Common myeloid progenitor, CD34-positive (primary cell): ENCODE measurements at regions not wholly inside any gene's neighbourhood (a gene's known extent, or its start where the extent isn't known, plus 50 kb on each side); places are given as distances from the start of the nearest gene placed in this dataset.

Source experiments
- CTCF ChIA-PET: fragments of 350-600 bp; sonication (Branson Sonifier 250); formaldehyde crosslinking; loops from one replicate; lab custom pipeline; 2021; ENCODE audit warnings: antibody characterized with exemption; lab: Charles Lee
- POLR2A ChIA-PET: fragments of 350-600 bp; sonication (Branson Sonifier 250); formaldehyde crosslinking; loops from one replicate; lab custom pipeline; 2021; ENCODE audit warnings: antibody characterized with exemption; lab: Charles Lee
- DNase-seq, 3 donors: peaks; one replicate each; pipeline versions ENCODE4 v3.0.0 to v3.0.0-alpha.2; 2013
- H3K27ac ChIP-seq, 2 experiments: 1 replicate in 1 of 2; 2 replicates in 1 of 2; pipeline ENCODE4 v1.7.0; 2013; ENCODE audit warnings: inconsistent platforms in 2 of 2, low read length in 2 of 2, mild to moderate bottlenecking in 2 of 2, low read depth in 1 of 2, moderate library complexity in 1 of 2; ENCODE audit not compliant: severe bottlenecking in 2 of 2, insufficient read depth in 1 of 2, poor library complexity in 1 of 2
- H3K27me3 ChIP-seq, 5 experiments: replicated peaks in 2 of 5; 1 replicate in 3 of 5; 2 replicates in 2 of 5; pipeline versions ENCODE4 v1.6.1 to v1.7.0; 2013; ENCODE audit warnings: low read length in 4 of 5, mild to moderate bottlenecking in 2 of 5, moderate library complexity in 2 of 5, inconsistent platforms in 1 of 5; ENCODE audit not compliant: insufficient read depth in 5 of 5, control insufficient read depth in 4 of 5
- H3K36me3 ChIP-seq, 4 experiments: 1 replicate in 2 of 4; 2 replicates in 2 of 4; pipeline versions ENCODE4 v1.6.1 to v1.7.0; 2013; ENCODE audit warnings: low read length in 3 of 4, control low read depth in 1 of 4, mild to moderate bottlenecking in 1 of 4; ENCODE audit not compliant: control insufficient read depth in 4 of 4, insufficient read depth in 4 of 4
- H3K4me1 ChIP-seq, 4 experiments: 1 replicate in 3 of 4; 2 replicates in 1 of 4; pipeline versions ENCODE4 v1.6.1 to v1.7.1; 2013; ENCODE audit warnings: low read length in 3 of 4, mild to moderate bottlenecking in 3 of 4, control low read depth in 1 of 4, inconsistent platforms in 1 of 4, moderate library complexity in 1 of 4; ENCODE audit not compliant: control insufficient read depth in 4 of 4, insufficient read depth in 4 of 4; ENCODE audit errors: control extremely low read depth in 1 of 4
- H3K4me3 ChIP-seq, 7 experiments: 1 replicate in 4 of 7; 2 replicates in 3 of 7; pipeline versions ENCODE4 v1.5.1 to v1.7.0; 2013; ENCODE audit warnings: mild to moderate bottlenecking in 7 of 7, low read length in 6 of 7, moderate library complexity in 6 of 7, inconsistent platforms in 2 of 7, low read depth in 2 of 7, control low read depth in 1 of 7; ENCODE audit not compliant: insufficient read depth in 4 of 7, control insufficient read depth in 1 of 7; ENCODE audit errors: extremely low read depth in 1 of 7
- H3K9me3 ChIP-seq, 5 experiments: 1 replicate in 4 of 5; 2 replicates in 1 of 5; pipeline versions ENCODE4 v1.6.1 to v1.7.1; 2013; ENCODE audit warnings: low read length in 4 of 5, mild to moderate bottlenecking in 2 of 5, inconsistent platforms in 1 of 5, low read depth in 1 of 5, moderate library complexity in 1 of 5; ENCODE audit not compliant: control insufficient read depth in 4 of 5, insufficient read depth in 2 of 5; ENCODE audit errors: control extremely low read depth in 1 of 5
- WGBS: methylation state at CpG from one replicate; pipeline ENCODE4 v1.1.5; 2013; ENCODE audit not compliant: insufficient coverage; 5-methylcytosine and 5-hydroxymethylcytosine counted together

- H3K27ac ChIP-seq: no peak overlapping the region
- no peaks in the 10 kb centered on the region for H3K27me3 ChIP-seq
- H3K4me1 ChIP-seq: no peaks in the 10 kb centered on the region
- H3K4me3 ChIP-seq: no peak overlapping the region
- no peaks in the 10 kb centered on the region for H3K36me3 ChIP-seq
- no peak for DNase-seq
- ChIA-PET POLR2A (no interaction called here), CTCF (no interaction called here)
- 100% methylated on average over 1 of the region's 2 CpGs for WGBS
- H3K9me3 ChIP-seq: peaks cover 0 to 3% (median 0%) of the 10 kb centered on the region in 5 experiments
Observed at GRCh38 chr2:125593036-125593435, 1062.9 kb upstream of the GYPC start.

DNA sequence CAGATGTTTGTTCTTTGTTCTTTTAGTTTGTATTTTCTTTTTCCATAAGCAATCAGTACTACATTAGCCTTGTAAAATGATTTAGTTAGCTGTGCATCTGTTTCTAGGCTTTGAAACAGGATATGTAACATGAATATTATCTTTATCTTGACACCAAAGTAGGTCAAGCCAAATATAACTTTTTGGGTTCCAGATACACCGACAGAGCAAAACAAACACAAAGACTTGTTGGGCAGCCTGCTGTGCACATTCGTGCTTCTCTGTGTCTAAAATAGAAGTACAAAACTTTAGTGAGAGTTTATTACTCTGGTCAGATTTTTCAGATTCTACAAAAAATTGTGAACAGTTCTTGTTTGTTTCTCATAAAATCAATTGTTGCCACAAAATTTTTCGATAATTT, 1059.3 kb upstream of the GYPC start:
- POLR2A ChIA-PET: no interaction called here
- CTCF ChIA-PET: no interaction called here
- DNase-seq: no peak
- Histone ChIP-seq H3K36me3 (no peaks in the 10 kb centered on the region), H3K4me3 (no peak overlapping the region), H3K27ac (no peak overlapping the region), H3K4me1 (no peaks in the 10 kb centered on the region), H3K9me3 (no peaks in the 10 kb centered on the region), H3K27me3 (no peaks in the 10 kb centered on the region)
- WGBS: 52% methylated on average over 2 of the region's 3 CpGs

GRCh38 chr2:125615438-125615837, 1040.5 kb upstream of the GYPC start:
- H3K27ac ChIP-seq: no peak overlapping the region
- H3K4me1 ChIP-seq: no peaks in the 10 kb centered on the region
- ChIA-PET POLR2A (no interaction called here), CTCF (no interaction called here)
- H3K9me3 ChIP-seq: no peaks in the 10 kb centered on the region
- H3K27me3 ChIP-seq: no peaks in the 10 kb centered on the region
- H3K36me3 ChIP-seq: no peaks in the 10 kb centered on the region
- H3K4me3 ChIP-seq: no peak overlapping the region
- DNase-seq: no peak
- no CpG with 5 or more reads among the region's 3 CpGs for WGBS

GRCh38 chr2:125630377-125630776, 1025.6 kb upstream of the GYPC start:
- CTCF ChIA-PET: no interaction called here
- POLR2A ChIA-PET: no interaction called here

DNA sequence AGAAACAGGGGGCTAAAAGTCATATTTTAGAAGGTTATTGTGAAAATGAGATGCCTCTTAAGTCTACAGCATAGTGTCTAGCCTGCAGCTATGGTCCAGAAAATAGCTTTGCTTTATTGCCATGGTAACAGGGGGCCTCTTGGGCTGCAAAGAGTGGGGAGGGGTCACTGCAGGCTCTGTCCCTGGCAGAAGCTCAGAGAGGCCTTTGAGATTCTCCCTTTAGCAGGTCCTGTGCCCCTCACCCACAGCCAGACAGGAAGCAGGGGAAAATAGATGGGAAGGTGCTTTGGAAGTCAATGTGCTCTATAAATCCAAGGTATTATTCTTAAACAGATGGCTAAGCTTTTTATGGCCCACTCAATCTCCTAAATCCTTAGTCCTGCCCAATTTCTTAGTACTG, 1021.3 kb upstream of the GYPC start:
- ChIA-PET POLR2A (no interaction called here), CTCF (no interaction called here)
- Histone ChIP-seq H3K36me3 (no peaks in the 10 kb centered on the region), H3K27ac (no peak overlapping the region), H3K9me3 (no peaks in the 10 kb centered on the region), H3K4me1 (no peaks in the 10 kb centered on the region), H3K27me3 (no peaks in the 10 kb centered on the region), H3K4me3 (no peak overlapping the region)
- no peak for DNase-seq

More at GRCh38 chr2:125630377-125630776, 1025.6 kb upstream of the GYPC start:
- Histone ChIP-seq H3K4me3 (no peak overlapping the region), H3K27me3 (no peaks in the 10 kb centered on the region), H3K36me3 (no peaks in the 10 kb centered on the region), H3K4me1 (no peaks in the 10 kb centered on the region), H3K9me3 (no peaks in the 10 kb centered on the region), H3K27ac (no peak overlapping the region)
- 98% methylated on average over 5 of the region's 6 CpGs for WGBS
- DNase-seq: no peak

GRCh38 chr2:125638345-125638744, 1017.6 kb upstream of the GYPC start:
- WGBS: no CpG with 5 or more reads among the region's 1 CpG
- no peak for DNase-seq
- CTCF ChIA-PET: no interaction called here
- POLR2A ChIA-PET: no interaction called here
- Histone ChIP-seq H3K36me3 (no peaks in the 10 kb centered on the region), H3K27me3 (no peaks in the 10 kb centered on the region), H3K9me3 (no peaks in the 10 kb centered on the region), H3K4me1 (no peaks in the 10 kb centered on the region), H3K4me3 (no peak overlapping the region), H3K27ac (no peak overlapping the region)

DNA sequence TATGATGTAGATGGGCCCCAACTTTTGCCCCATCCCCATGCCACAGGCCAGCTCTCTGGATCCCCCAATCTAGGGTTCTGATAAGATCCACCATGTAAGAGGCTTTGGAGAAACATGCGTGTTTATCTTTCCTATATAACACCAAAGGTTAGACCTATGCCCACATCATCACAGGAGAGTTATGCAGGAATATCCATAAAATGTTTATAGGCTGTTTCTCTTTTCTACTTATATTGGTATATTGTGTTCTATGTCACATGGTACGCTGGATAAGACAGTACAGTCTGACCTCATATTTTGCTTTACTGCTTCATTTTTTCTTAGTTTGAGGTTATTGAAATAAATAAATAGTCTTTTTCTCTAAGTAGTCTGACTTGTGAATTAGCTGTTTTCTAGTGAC, 1013.9 kb upstream of the GYPC start:
- Histone ChIP-seq H3K36me3 (no peaks in the 10 kb centered on the region), H3K4me3 (no peak overlapping the region), H3K9me3 (no peaks in the 10 kb centered on the region), H3K4me1 (no peaks in the 10 kb centered on the region), H3K27ac (no peak overlapping the region), H3K27me3 (no peaks in the 10 kb centered on the region)
- WGBS: 50% methylated on average over 1 of the region's 2 CpGs
- ChIA-PET CTCF (interaction anchor here (1.3 kb wide), 1 partner anchor 9 kb away, joined by 4 read pairs; no protein-coding TSS in a partner anchor), POLR2A (no interaction called here)
- DNase-seq: no peak
